GM12864 (cell line): ENCODE measurements at regions not wholly inside any gene's neighbourhood (a gene's known extent, or its start where the extent isn't known, plus 50 kb on each side); places are given as distances from the start of the nearest gene placed in this dataset.

Source experiments
- DNase-seq: peaks from one replicate; pipeline ENCODE4 v3.0.0-alpha.2; 2011; ENCODE audit warnings: low read depth
- H3K4me3 ChIP-seq: 2 replicates; pipeline ENCODE4 v1.5.1; 2011; ENCODE audit warnings: mild to moderate bottlenecking, low read depth, low read length, control low read depth
- CTCF ChIP-seq: IDR thresholded peaks from 2 replicates; pipeline ENCODE4 v1.5.1; 2011; ENCODE audit warnings: low read depth, mild to moderate bottlenecking, moderate library complexity, low read length, control low read depth, inconsistent platforms; ENCODE audit errors: missing control alignments

GRCh38 chr6:40725390-40725789 lies 138.2 kb upstream of the LRFN2 start:
- no peak for DNase-seq
- no peak overlapping the region for H3K4me3 ChIP-seq

GRCh38 chr6:40724886-40725285 lies 137.7 kb upstream of the LRFN2 start:
- no peak for TF ChIP-seq CTCF
- DNase-seq = no peak
- no peak overlapping the region for H3K4me3 ChIP-seq

More at GRCh38 chr6:40725390-40725789, 138.2 kb upstream of the LRFN2 start:
- TF ChIP-seq CTCF = no peak

- no peak overlapping the region for H3K4me3 ChIP-seq
- no peak for TF ChIP-seq CTCF
- no peak for DNase-seq
These were observed 136.8 kb upstream of the LRFN2 start for GRCh38 chr6:40723967-40724366.

- H3K4me3 ChIP-seq = no peak overlapping the region
- DNase-seq = no peak
- TF ChIP-seq CTCF = no peak
These were observed 135.5 kb upstream of the LRFN2 start for GRCh38 chr6:40722553-40723258.

- no peak overlapping the region for H3K4me3 ChIP-seq
- DNase-seq = no peak
- TF ChIP-seq CTCF = no peak
These were observed 134.9 kb upstream of the LRFN2 start for GRCh38 chr6:40722091-40722490.

GRCh38 chr6:40721271-40721952 lies 134.2 kb upstream of the LRFN2 start:
- no peak for TF ChIP-seq CTCF
- DNase-seq = no peak
- H3K4me3 ChIP-seq = no peak overlapping the region

- DNase-seq = no peak
- no peak for TF ChIP-seq CTCF
- no peak overlapping the region for H3K4me3 ChIP-seq
These were observed 133.2 kb upstream of the LRFN2 start for GRCh38 chr6:40720375-40720748.
